Right ventricle myocardium superior (tissue), 1 donor: ENCODE measurements at regions not wholly inside any gene's neighbourhood (a gene's known extent, or its start where the extent isn't known, plus 50 kb on each side); places are given as distances from the start of the nearest gene placed in this dataset.
"Not testable (repeated sequence)": the region's sequence is repeated elsewhere in the genome, so short reads cannot be mapped to it uniquely, and the experiment has no call there.

ENCODE experiments used
- ATAC-seq: fragments of 200-7000 bp; cut with Tn5 transposase; one replicate; pipeline ENCODE4 v1.9.1; 2020; ENCODE audit warnings: mild to moderate bottlenecking; ENCODE audit not compliant: poor library complexity
- DNase-seq: peaks from one replicate; pipeline ENCODE4 v3.0.0-alpha.2; 2020
- intact Hi-C: fragments of 100-400 bp; cut with DNase I; formaldehyde crosslinking; loops from one replicate; pipeline ENCODE4 v1.11.2; 2022
- donor health status: DM: no; HTN: yes; CAD: no; lungs with severe emphysema.

GRCh38 chr5:57979671-57980070 lies 480.2 kb downstream of the PLK2 start:
- intact Hi-C loops = no loop called here
- no peak for DNase-seq
- no peak for ATAC-seq

- DNase-seq = no peak
- intact Hi-C loops = no loop called here
- ATAC-seq = peak; percentile 36
Measured at GRCh38 chr5:57976506-57976905, 483.4 kb downstream of the PLK2 start.

- DNase-seq = peak; percentile 27
Measured at GRCh38 chr5:57972099-57972498, 487.8 kb downstream of the PLK2 start.

GRCh38 chr5:57960569-57960968 lies 478.0 kb upstream of the ACTBL2 start:
- ATAC-seq = no peak
- intact Hi-C loops = no loop called here
- no peak for DNase-seq

More at GRCh38 chr5:57972099-57972498, 487.8 kb downstream of the PLK2 start:
- intact Hi-C loops, ATAC-seq: not testable (repeated sequence)

- intact Hi-C loops = no loop called here
- ATAC-seq (no peak), DNase-seq (no peak)
Measured at GRCh38 chr5:57956636-57957035, 474.0 kb upstream of the ACTBL2 start.

- intact Hi-C loops = no loop called here
- ATAC-seq (no peak), DNase-seq (no peak)
Measured at GRCh38 chr5:57955511-57955910, 472.9 kb upstream of the ACTBL2 start.

- intact Hi-C loops = no loop called here
- ATAC-seq (no peak), DNase-seq (no peak)
Measured at GRCh38 chr5:57953792-57954191, 471.2 kb upstream of the ACTBL2 start.

GRCh38 chr5:57950616-57951228 lies 468.1 kb upstream of the ACTBL2 start:
- intact Hi-C loops = no loop called here
- ATAC-seq (no peak), DNase-seq (no peak)

GRCh38 chr5:57948091-57948490 lies 465.5 kb upstream of the ACTBL2 start:
- intact Hi-C loops = no loop called here
- no peak for ATAC-seq

GRCh38 chr5:57947181-57947580 lies 464.6 kb upstream of the ACTBL2 start:
- DNase-seq = no peak
- intact Hi-C loops = no loop called here
- no peak for ATAC-seq

More at GRCh38 chr5:57948091-57948490, 465.5 kb upstream of the ACTBL2 start:
- DNase-seq = no peak

GRCh38 chr5:57940879-57941278 lies 458.3 kb upstream of the ACTBL2 start:
- no peak for ATAC-seq
- intact Hi-C loops = no loop called here

GRCh38 chr5:57940236-57940635 lies 457.6 kb upstream of the ACTBL2 start:
- intact Hi-C loops = no loop called here
- DNase-seq = no peak
- no peak for ATAC-seq

More at GRCh38 chr5:57940879-57941278, 458.3 kb upstream of the ACTBL2 start:
- no peak for DNase-seq

- no peak for DNase-seq
- ATAC-seq = no peak
Measured at GRCh38 chr5:57939771-57940170, 457.2 kb upstream of the ACTBL2 start.

GRCh38 chr5:57939335-57939734 lies 456.7 kb upstream of the ACTBL2 start:
- ATAC-seq = no peak
- intact Hi-C loops = no loop called here

More at GRCh38 chr5:57939771-57940170, 457.2 kb upstream of the ACTBL2 start:
- intact Hi-C loops = no loop called here

GRCh38 chr5:57938174-57938557 lies 455.6 kb upstream of the ACTBL2 start:
- no peak for ATAC-seq
- no peak for DNase-seq
- intact Hi-C loops = no loop called here

More at GRCh38 chr5:57939335-57939734, 456.7 kb upstream of the ACTBL2 start:
- no peak for DNase-seq

GRCh38 chr5:57937501-57938173 lies 455.0 kb upstream of the ACTBL2 start:
- intact Hi-C loops = no loop called here
- no peak for ATAC-seq
- DNase-seq = no peak

GRCh38 chr5:57937025-57937424 lies 454.4 kb upstream of the ACTBL2 start:
- ATAC-seq (no peak), DNase-seq (no peak)
- intact Hi-C loops = no loop called here

- DNase-seq (no peak), ATAC-seq (no peak)
- intact Hi-C loops = no loop called here
Measured at GRCh38 chr5:57932761-57933160, 450.1 kb upstream of the ACTBL2 start.

GRCh38 chr5:57931807-57932206 lies 449.2 kb upstream of the ACTBL2 start:
- no peak for DNase-seq
- intact Hi-C loops = no loop called here
- ATAC-seq = no peak

GRCh38 chr5:57931352-57931751 lies 448.7 kb upstream of the ACTBL2 start:
- no peak for DNase-seq
- intact Hi-C loops = no loop called here
- no peak for ATAC-seq
